Right lobe of liver (tissue), 4 donors: ENCODE measurements at regions not wholly inside any gene's neighbourhood (a gene's known extent, or its start where the extent isn't known, plus 50 kb on each side); places are given as distances from the start of the nearest gene placed in this dataset.

ENCODE experiments used
- POLR2A ChIP-seq: fragments of 450-650 bp; IDR thresholded peaks from one replicate; pipeline ENCODE4 v1.6.1; 2017; ENCODE audit warnings: antibody characterized with exemption, mild to moderate bottlenecking
- TF ChIP-seq, protein P1 (sequence below), 4 donors: fragments of 200-600 bp in 3 of 4; fragments of 450-650 bp in 1 of 4; IDR thresholded peaks; one replicate each; pipeline versions ENCODE4 v1.5.1 to v1.8.0; 2016 to 2022; ENCODE audit warnings: antibody characterized with exemption in 4 of 4, mild to moderate bottlenecking in 2 of 4
- donor health status: DM: no; HTN: no; CAD: no.
- donor health status: DM: no; HTN: no; CAD: no.
- donor health status: DM: no; HTN: yes; CAD: no.

DNA sequence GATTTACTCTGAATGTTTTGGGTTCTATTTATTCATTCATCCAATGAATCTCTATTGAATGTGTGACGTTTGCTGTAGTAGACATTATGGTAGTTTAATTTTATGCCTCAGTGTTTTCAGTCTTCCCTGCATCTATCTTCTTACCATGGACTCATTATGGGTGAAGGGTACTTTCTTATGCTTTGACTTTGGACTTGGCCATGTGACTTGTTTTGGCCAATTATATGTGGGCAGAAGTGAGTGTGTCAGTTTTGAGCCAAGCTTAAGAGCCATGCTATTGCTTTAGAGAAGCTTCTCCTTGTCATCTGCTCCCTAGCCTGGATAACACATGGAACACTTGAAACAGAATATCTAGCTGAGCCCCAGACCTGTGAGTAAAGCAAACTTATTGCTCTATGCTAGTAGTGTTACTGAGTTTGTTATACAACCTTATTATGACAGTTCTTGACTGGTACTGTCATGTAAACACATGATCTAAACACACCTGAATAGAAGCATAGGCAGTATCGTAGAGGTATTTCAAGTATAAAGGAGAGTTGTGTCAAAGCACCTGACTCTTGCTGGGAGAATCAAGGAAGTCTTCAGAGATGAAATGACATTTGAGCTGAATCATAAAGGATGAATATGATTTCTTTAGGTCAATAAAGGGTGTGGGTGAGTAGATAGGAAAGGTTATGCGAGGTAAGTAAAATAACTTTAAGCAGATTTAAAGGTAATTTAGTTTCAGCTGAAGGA is 128.4 kb downstream of the NAA11 start:
- no peak for TF ChIP-seq POLR2A
- TF ChIP-seq, protein P1, sequence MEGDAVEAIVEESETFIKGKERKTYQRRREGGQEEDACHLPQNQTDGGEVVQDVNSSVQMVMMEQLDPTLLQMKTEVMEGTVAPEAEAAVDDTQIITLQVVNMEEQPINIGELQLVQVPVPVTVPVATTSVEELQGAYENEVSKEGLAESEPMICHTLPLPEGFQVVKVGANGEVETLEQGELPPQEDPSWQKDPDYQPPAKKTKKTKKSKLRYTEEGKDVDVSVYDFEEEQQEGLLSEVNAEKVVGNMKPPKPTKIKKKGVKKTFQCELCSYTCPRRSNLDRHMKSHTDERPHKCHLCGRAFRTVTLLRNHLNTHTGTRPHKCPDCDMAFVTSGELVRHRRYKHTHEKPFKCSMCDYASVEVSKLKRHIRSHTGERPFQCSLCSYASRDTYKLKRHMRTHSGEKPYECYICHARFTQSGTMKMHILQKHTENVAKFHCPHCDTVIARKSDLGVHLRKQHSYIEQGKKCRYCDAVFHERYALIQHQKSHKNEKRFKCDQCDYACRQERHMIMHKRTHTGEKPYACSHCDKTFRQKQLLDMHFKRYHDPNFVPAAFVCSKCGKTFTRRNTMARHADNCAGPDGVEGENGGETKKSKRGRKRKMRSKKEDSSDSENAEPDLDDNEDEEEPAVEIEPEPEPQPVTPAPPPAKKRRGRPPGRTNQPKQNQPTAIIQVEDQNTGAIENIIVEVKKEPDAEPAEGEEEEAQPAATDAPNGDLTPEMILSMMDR (IDR thresholded peaks at IDR 0.05) = no peak
